ENCODE measurements at regions not wholly inside any gene's neighbourhood (a gene's known extent, or its start where the extent isn't known, plus 50 kb on each side); places are given as distances from the start of the nearest gene placed in this dataset.

DNA sequence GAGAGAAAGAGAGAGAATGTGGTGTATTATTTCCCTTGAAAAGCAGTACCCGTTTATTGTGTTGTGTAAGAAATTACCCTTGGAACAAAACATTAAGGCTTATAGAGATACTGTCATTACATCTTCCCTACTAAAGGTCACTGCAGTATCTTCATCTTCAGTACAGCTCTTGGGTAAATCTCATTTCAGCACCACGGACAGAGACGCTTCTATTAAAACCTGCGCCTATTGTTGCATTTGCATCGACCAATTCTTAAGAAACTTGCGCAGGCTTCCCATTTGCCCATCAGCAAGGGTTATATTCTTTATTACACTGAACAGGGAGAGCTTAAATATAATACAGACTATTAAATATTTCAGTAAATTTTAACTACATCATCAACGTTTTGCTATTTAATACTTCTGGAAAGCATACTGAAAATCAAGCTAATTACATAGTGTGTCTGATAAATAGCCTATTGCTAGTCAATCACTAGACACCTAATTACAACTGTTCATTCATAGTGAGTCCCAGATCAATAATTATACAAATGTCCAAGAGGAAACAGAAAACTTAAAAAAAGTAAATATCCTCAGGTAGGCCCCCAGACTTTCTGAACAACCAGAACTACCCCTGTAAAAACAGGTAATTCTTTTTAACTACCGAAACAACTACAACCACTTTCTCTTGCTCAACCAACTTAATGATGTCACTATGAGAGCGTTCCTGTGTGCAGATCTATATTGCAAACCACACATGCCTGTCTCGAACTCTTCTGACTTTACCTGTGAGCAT is 350.6 kb downstream of the LIG4 start:
- peak; percentile 34 for DNase-seq (ENCODE audit: low spot score)

DNA sequence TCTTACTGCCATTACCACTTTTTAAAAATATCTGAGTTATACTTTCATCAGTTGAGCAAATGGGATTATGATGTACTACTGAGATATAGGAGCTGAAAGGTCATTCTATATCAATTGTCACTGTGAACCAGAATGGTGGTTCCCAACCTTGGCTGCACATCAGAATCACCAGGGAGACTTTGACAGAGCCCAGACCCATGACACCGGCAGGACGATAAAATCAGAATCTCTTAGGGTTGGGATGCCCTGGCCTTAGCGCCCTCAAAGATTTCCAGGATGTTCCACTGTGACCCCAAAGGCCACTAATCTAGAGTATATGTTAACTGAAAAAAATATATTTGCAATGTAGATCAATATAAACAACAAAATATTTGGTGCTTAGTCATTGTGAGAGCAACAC is 355.1 kb downstream of the LIG4 start:
- no peak for DNase-seq (ENCODE audit: low spot score)

DNA sequence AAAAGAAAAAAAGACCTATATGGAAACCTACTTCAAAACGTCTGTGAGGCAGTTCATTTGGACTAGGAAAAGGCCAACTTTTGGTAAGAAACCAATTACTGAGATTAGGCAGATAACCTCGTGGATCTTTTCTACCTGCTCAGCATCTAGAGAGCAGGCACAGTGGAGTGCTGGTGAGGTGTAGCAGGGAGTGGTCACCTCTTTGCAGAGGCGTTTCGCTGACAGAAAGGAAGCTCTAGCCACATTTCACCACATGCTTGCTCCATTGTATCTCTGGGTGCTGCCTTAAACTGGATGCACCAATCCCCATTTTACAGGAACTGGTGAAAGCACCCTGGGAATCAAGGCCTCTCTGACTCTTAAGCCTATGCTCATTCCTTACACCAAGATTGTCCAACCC is 360.5 kb downstream of the LIG4 start:
- no peak for DNase-seq (ENCODE audit: low spot score)

DNA sequence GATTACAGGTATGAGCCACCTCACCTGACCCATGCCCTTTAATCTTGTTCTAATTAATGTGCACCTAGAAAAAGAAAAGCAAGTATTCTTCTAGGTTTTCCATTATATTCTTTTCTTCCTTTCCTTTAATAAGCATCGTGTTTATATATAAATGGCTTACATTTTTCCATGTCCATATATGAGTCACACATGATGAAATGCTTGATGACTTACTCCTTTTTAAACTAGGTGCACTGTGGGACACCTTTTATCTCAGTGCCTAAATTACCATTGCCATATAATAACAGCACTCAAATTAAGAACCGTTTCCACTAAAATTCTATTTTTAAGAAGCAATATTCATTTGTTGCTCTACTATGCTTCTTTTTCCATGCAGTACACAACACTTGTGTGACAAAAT is 363.3 kb downstream of the LIG4 start:
- no peak for DNase-seq (ENCODE audit: low spot score)

DNA sequence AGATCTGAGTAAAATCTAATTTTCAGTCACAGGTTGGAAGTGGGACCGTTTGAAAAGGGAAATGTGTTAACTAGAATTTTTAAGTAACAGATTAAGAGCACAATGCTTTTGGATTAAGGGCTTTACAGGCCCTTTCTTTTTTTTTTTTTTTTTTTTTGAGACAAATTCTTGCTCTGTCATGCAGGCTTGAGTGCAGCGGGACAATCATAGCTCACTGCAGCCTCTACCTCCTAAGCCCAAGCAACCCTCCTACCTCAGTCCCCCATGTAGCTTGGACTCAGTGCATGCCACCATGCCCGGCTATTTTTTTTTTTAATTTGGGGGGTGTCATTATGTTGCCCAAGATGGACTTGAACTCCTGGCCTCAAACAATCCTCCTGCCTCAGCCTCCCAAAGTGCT is 363.7 kb downstream of the LIG4 start:
- DNase-seq (ENCODE audit: low spot score): no peak

DNA sequence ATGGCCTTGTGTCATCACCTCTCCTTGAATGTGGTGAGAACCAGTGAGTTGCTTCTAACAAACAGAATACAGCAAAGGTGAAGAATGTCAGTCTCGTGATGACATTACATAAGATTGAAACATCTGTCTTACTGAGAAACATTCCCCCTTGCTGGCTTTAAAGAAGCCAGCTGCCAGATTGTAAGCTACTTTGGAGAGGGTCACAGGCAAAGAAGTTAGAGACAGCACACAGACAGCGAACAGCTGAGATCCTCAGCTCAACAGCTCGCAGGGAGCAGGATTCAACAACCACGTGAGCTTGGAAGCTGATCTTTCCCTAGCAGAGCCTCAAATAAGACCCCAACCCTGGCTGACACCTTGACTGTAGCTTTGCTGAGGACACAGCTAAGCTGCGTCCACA is 367.9 kb downstream of the LIG4 start:
- no peak for DNase-seq (ENCODE audit: low spot score)

DNA sequence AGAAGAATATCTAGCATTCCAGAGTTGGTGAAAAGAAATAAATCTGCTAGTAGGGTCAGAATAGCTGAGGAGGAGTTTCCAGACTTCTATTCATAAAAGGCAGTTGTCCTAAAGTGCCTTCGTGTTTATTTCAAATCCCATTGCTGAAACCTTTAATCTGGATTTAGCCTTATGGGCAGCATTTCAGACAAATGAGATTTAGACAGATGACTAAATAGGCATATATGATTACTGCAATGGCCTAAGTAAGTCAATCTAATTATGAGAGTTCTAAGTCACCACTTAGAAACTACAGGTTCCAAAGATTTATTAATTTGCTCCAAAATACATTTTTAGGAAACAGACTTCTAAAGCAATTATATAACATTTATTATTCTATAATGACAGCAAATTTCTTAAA is 368.7 kb downstream of the LIG4 start:
- no peak for DNase-seq (ENCODE audit: low spot score)

DNA sequence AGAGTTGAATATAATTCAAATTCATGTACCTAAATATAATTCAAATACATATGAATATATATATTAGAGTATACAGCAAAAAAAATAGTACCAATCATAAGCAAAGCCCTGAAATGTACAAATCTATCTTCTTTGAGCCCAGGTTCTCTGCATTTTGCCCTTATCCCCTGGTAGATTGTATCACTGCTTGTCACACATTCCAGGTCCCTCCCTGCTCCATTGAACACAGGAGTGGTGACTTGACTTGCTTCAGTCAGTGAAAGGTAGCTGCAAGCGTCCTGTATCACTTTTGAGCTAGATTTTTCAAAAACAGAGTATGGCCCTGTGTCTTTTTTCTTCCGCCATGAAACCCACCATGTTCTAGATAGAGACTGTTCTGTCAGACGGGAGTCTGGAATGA is 369.4 kb downstream of the LIG4 start:
- no peak for DNase-seq (ENCODE audit: low spot score)

DNA sequence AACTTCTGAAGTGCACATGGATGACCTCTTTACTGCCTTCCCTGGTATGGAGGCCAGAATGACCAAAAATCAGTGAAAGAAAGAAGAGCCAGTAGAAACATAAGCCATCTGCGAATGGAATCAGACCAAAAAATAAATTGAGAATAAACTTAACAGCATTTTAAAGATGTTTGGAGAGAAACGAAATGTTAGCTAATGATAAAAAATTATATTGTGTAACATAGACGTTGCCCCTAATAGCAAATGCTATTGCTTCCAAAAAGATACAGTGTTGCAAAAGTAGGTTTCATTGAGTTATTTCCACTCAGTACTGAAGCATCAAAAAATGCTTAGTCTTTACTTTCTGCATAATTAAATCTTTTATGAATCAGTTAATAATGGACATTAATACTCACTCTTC is 371.7 kb downstream of the LIG4 start:
- no peak for DNase-seq (ENCODE audit: low spot score)

DNA sequence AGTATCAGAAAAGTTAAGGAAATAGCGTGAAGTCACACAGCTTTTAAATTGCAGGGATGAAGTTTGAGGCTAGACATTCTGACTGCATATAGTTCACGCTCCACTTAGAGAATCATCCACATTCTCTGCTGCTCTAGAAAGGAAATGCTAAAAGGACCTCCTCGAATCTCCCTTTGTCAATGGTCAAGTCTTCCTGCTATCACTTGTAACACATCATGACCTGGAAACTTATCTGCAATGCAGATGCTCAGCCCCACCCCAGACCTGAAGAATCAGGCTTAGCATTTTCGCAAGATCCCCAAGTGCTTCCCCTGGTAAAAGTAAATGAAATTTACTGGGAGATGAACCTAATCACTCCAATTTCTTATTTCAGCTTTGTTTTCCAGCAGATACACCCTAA is 372.1 kb downstream of the LIG4 start:
- no peak for DNase-seq (ENCODE audit: low spot score)

DNA sequence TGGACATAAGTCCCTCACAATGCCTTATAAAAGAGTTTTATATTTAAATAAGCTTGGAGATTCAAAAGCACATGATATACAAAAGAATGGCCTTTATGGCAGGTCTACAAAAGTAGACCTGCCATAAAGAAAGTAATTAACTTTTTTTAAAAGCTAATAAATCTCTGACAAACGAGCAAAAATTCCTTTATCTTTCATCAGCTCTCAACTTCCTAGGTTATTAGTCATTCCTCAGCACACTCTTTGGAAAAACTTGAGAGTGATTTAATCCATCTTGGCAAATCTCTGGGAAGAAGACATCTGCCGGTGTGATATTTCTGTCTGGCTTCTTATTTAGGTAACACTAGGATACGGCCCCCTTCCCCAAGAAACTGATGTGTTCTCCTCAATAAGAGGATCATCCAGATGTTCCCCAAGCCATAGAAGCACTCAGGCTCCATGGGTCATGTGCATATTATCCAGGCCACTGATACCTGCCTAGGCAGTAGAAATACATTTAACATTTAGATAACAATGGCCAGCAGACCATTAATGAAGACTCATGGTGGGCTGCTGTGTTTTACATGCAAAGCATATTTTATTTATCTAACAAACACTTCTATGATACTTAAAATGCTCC is 372.7 kb downstream of the LIG4 start:
- DNase-seq (ENCODE audit: low spot score): no peak

DNA sequence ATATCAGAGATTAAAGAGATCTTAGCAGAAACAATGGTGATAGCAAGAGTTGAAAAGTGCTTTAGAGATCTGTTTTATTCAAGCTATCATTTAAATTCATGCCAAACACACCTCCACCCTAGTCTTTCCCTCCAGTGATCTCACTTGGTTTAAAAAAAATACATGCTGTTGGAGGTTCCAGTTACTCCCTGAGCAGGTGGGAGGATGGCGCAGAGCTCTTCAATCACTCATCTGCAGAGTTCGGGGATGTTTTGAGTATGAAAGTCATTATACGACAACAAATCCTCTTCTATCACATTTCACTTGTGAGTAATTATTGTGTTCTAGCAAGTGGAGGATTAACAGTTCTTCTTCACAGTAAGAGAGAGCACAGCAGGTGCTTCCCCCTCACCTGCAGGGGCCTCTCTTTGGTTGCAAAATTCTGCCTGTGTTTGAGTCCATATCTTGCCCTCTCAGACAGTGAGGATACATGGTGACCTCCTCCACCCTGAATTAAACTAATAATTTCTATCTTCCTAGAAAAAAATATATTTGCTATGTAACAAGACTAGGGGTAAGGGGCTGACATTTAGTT is 376.7 kb downstream of the LIG4 start:
- DNase-seq (ENCODE audit: low spot score): no peak

DNA sequence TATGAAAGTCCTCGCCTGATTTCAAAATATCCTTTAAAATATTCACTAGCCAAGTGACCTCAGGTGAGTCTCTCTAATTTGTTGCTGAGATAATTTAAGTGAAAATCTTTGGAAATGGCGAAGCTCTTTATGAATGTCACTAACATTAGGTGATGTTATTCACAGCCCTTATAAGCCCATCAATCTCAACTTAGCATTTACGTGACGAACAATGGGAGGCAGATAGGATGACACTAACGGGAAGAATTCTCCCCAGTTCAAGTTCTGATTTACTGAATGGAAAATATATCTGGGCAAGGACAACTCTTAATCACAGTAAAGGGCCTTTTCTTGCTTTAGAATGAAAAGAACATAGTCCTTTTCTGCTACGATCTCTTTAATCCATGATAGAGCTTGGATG is 378.7 kb downstream of the LIG4 start:
- no peak for DNase-seq (ENCODE audit: low spot score)

DNA sequence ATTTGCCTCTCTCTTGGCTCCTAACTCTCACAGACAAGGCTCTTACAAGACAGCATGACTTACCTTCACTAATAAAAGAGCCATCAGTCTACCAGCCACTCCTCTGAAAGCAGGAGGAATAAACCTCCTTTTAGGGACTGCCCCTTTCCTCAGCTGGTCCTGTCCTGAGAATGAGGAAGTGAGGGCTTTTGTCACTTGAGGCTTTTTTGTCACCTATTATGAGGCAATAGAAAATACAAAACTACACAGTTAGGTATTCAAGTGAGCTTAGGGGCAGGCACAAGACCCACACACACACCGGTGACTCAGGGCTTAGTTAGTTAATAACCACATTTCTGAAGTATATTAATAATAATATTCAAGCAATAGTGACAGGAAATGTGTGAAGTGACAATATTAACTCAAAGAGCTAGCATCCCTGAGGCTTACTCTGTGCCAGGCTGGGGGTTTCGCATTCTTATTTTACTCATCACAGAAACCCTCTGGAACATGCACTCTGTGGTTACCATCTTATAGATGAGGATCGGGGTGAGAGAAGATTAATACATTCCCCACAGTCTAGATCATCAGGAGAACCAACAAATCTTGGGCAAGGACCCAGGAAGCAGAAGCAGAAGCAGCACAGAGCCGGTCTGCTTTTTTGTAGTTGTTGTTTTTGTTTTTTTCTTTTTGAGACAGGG is 379.9 kb downstream of the LIG4 start:
- DNase-seq (ENCODE audit: low spot score): no peak

DNA sequence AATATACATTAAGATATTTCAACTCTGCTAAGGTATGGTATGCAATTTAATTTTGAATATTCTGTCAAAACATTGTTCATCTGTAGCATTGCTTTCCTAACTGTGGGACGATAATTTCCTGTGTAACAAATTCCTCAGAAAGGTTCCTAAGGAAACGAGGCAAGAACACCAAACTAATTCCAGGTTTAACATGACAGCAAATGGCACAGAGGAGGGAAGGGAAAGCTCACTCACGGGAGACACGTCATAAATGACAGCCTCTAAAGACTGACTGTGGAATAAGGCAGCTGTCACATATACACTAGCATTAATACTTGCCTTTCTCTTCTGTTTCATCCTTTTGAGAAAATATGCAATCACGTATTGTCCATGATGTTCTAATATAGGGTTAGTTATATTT is 380.6 kb downstream of the LIG4 start:
- DNase-seq (ENCODE audit: low spot score): no peak

DNA sequence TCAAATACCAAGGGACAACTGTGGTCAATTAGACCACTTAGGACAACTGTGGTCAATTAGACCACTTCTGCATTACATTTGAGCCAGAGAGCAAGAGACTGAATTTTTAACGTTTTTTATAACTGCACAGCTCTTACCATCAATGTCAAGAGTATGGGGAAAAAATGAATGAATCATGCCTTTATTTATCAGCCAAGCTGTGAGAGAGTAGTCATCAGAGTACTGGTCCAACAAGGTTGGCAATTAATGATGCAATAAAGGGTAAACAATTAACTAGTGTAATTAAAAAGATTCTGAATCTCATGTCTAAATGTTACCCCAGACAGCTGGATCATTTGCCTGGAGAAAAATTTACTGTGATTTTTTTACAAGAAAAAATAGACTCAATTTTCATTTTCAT is 381.1 kb downstream of the LIG4 start:
- DNase-seq (ENCODE audit: low spot score): no peak

DNA sequence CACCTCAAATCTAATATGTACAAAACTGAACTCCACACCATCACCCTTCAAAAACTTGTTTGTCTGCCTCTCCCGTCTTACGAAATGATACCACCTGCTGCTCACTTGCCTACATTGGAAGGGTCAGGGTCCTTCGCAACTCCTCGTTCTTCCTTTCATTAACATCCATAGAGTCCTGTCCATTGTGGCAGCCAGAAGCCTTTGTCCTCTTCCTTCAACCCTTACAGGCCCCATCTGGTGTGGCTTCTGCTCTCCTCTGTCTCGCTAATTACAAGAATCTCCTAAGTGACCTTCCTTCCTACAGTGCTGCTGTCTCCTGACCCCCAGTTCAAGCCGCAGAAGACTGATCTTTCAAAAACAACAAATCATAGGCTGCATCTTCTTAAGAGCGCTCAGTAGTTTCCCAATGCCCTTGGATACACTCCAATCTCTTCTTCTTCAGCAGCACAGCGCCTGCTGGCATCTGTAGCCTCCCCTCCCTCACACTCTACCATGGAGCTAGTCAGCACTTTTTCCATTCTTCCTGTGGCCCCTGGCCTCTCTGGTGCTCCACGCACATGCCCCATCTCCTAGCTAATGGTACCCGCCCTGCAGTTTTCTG is 382.7 kb downstream of the LIG4 start:
- no peak for DNase-seq (ENCODE audit: low spot score)

DNA sequence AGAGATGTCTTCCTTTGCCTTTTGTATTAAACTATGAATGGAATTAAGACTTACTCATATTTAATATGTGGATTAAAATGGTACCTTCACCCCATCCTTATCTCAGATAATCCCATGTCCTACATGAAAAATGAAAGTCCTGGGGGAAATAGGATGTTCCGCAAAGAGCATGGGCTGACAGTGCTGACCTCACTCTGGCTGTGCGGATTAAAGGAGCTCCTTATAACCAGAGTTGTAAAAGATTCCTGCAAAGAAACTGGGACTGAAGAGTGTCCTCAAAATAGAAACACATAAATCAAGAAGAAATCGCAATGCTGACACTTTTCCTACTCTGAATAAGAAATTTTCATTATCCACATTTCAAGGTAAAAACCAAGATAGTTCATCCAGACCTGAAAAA is 384.5 kb downstream of the LIG4 start:
- no peak for DNase-seq (ENCODE audit: low spot score)

DNA sequence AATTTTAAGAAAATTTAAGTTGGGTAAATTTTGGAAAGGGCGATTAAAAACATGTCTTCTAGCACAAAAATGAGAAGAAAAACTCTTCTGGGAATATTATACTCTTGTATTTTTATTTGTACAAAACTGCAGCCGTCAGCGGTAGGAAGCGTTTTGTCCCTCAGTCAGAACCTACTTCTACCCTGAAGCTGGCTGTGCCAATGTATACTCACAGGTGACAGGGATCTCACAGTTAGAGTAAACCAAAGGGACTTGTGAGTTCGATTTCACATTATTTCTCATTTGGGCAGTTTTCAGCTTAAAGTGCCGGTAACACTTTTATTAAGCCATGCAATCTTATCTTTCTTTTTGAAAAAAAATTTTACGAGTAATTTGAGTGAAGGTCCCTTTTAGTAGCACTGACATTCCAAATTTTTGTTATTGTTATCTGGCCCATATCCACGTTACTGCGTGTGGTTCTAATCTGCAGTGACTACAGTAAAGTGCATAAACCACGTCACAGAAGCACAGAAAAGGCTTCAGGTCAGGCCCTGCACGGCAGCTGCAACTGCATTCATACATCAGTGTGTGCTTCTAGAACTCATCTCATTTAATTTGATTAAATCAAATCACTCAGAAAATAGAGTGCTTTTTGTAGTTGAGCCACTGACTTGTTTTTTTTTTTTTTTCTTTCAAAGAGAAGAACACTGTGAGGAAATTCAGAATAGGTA is 387.3 kb downstream of the LIG4 start:
- no peak for DNase-seq (ENCODE audit: low spot score)

DNA sequence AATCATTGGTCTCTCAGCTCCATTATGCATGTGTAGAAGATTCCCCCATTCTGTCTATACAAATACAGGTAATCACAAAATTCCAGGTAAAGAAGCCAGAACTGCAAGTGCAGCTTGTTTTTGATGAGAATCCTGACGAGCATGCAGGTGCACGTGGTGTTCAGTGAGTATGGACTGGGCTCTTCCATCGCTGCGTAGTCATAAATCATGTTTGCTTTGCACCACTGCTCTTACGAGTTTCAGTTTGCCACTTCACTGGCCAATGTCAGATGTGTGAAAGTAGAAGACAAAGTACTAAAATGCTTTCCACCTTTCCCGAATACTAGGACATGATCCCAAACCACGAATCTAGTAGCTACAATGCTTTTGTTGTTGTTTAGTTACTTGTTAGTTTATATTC is 390.7 kb downstream of the LIG4 start:
- DNase-seq (ENCODE audit: low spot score): no peak

DNA sequence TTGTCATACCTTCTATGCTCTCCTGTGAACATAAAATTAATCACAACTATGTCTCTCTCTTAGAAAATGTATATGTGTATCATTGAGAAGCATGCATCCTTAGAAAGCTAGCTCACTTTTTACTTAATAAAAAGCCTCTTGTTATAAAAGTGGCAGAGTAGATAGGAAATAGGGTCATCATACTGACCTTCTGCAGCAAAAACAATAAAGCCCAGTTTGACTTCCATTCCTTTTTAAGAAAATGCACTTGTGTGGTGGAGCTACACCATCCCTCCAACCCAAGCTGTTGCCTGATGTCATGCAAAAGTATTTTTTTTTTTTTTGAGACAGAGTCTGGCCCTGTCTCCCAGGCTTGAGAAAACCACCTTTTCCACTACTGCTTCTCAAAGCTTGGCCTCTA is 393.3 kb downstream of the LIG4 start:
- no peak for DNase-seq (ENCODE audit: low spot score)

DNA sequence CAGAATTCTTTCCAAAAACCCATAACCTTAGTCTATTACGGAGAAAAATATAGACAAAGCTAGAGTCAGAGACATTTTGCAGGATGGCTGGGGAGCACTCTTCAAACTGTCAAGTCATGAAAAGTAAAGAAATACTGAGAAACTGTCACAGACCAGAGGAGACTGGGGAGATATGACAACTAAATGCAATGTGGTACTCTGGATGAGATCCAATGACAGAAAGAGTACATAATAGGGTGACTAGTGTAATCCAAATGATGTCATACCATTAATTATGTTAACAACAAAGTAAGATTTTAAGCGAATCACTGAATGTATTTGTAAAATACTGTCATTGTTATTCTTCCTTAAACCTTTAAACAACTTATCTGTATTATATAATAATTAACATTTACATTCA is 393.8 kb downstream of the LIG4 start:
- no peak for DNase-seq (ENCODE audit: low spot score)
